GM12872 (cell line): ENCODE measurements at regions not wholly inside any gene's neighbourhood (a gene's known extent, or its start where the extent isn't known, plus 50 kb on each side); places are given as distances from the start of the nearest gene placed in this dataset.

Source experiments
- CTCF ChIP-seq: IDR thresholded peaks from 3 replicates; pipeline ENCODE4 v1.5.1; 2011; ENCODE audit warnings: low read depth, mild to moderate bottlenecking, low read length, moderate library complexity; ENCODE audit not compliant: insufficient read depth

DNA sequence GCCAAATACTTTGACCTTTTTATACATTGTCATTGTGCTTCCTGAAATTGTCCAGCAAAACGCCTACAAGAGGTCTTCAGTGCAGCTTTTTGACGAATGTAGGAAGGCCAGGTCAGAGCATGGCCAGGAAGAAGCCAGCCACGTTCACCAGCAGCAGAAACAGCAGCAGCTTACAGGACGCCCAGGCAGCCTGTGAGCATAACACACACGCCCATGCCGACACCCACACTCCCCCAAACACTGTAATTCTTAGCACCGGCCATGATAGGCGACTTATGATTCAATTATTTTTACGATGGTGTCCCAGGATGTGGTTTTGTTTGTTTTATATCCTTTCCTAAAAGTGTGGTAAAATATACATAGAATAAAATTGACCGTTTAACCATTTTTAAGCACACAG, 249.1 kb upstream of the SALL3 start:
- TF ChIP-seq CTCF: no peak

- no peak for TF ChIP-seq CTCF
Measured at GRCh38 chr18:78731016-78731397, 248.6 kb upstream of the SALL3 start.

DNA sequence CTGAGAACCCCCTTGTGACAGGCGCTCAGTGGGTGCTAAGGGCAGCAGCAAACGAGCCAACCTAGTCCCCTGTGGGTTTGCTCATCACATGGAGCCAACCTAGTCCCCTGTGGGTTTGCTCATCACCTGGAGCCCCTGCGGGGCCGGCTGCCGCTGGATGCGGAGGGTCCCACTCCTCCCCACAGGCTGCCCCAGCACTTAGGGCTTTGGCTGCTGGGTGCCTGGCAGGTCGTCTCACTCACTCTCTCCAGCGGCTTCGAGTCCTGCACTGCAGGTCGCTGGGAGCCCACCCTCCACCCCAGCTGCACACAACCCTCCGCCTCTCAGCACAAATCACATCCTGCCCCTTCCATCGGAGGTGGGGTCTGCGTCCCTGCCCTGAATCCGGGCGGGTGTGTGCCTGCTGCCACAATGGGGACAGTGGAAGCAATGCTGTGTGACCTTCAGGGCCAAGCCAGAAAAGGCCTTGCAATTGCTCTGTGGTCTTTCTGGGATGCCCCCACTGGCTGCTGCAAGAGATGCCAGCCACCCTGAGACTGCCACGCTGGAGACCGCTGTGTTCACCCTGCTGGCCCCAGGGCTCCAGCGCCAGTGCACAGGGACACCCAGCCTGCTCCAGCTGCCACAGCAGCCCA, 248.1 kb upstream of the SALL3 start:
- no peak for TF ChIP-seq CTCF

- no peak for TF ChIP-seq CTCF
Measured at GRCh38 chr18:78732273-78733210, 247.1 kb upstream of the SALL3 start.

DNA sequence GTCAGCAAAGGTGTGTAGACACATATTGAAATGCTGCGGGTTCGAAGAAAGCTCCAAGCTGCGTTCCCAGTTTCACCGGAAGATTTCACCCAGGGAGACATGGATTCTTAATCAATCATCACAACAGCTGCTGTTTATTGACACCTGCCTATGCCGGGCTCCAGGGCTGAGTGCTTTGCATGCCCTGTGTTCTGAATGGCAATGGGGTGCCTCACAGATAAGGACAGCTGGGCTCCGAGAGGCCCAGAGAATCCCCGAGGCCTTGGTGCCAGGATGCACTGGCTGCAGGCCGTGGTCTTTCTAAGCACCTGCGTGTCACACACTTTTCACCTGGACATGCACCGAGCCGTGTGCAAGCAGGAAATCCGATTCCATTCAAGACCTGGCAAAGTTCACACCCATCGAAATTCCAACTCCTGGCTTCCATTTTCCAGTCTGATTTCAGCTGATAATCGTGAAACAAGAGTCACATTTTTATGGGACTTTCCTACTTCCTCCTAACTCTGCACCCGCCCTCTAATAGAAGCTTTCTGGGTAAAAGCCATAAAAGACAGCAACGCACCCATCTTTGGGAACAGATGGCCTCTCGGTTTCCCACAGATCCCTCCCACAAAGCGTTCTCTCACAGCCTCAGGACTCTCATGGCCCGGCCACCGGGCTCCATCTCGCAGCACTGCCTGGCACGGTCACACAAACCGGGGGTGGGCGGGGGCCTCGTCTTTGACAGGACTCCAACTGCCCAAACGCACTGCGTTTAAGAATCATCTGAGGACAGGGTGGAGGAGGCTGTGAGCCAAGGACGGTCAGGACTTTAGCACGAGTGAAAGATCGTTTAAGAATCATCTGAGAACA, 245.6 kb upstream of the SALL3 start:
- no peak for TF ChIP-seq CTCF

- no peak for TF ChIP-seq CTCF
Measured at GRCh38 chr18:78734614-78734945, 245.0 kb upstream of the SALL3 start.

DNA sequence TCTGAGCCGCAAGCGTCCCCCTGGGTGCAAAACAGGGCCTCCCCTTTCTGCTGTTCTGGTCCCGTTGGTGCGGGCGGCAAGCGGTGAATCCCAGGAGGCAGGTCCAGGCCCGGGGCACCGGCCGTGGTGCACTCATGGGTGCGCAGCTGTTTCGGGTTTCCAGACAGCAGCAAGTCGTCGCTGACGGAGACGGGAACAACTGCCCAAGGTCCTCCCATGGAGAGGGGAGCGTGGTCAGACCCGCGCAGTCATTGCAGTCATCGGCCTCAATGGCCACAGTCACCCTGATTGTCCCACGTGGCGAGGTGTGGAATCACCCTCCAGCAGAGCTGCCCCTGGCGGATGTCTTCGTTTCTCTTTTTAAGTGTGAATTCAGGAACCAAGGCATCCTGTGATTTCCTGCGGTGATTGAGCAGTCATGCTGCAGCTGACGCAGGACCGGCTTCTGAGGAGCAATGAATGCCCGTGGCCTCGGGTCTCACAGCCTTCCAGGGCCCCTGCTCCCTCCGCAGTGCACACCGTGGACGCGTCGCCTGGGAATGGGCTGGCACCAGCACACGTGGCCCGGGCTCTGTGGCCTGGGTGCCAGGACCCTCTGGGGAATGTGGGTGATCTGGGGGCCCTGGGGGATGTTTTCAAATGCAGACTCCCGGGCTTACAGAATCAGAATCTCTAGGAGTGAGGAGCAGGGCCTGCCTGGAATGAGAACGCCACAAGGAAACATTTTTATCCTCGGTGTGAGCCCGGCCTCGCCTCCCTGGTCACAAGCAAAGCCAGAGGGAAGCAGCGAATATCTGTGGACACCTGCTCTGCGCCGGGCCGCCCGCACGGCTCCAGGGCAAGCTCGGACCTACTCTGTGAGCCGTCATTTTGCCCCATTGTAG, 244.2 kb upstream of the SALL3 start:
- no peak for TF ChIP-seq CTCF
